K562 (cell line): ENCODE measurements at regions not wholly inside any gene's neighbourhood (a gene's known extent, or its start where the extent isn't known, plus 50 kb on each side); places are given as distances from the start of the nearest gene placed in this dataset.

ENCODE experiments used
- FOSL1 ChIP-seq: fragments of 200-800 bp; sonication (Bioruptor generic); conservative IDR thresholded peaks from 2 replicates; pipeline ENCODE4 v1.6.1; 2016; ENCODE audit warnings: missing genetic modification characterization, missing compliant biosample characterization
- LARP7 ChIP-seq: fragments of 450-650 bp; IDR thresholded peaks from 2 replicates; pipeline ENCODE4 v1.6.1; 2016
- ZNF174 ChIP-seq: fragments of 250-450 bp; sonication (Bioruptor Pico); IDR thresholded peaks from 2 replicates; pipeline ENCODE4 v1.4.0; 2020; ENCODE audit warnings: mild to moderate bottlenecking
- TF ChIP-seq, protein P1 (sequence below): fragments of 450-650 bp; IDR thresholded peaks from 2 replicates; pipeline ENCODE4 v1.6.1; 2016; ENCODE audit warnings: mild to moderate bottlenecking, moderate library complexity
- TF ChIP-seq, protein P2 (sequence below), 2 experiments: fragments of 450-650 bp; IDR thresholded peaks; 2 replicates each; pipeline ENCODE4 v1.6.1; 2018; ENCODE audit warnings: mild to moderate bottlenecking in 2 of 2, low read depth in 1 of 2; ENCODE audit not compliant: partially characterized antibody in 2 of 2
- TF ChIP-seq, protein P3 (sequence below): fragments of 450-650 bp; formaldehyde crosslinking; IDR thresholded peaks from 2 replicates; pipeline ENCODE4 v1.4.0; 2022; ENCODE audit warnings: missing genetic modification characterization

DNA sequence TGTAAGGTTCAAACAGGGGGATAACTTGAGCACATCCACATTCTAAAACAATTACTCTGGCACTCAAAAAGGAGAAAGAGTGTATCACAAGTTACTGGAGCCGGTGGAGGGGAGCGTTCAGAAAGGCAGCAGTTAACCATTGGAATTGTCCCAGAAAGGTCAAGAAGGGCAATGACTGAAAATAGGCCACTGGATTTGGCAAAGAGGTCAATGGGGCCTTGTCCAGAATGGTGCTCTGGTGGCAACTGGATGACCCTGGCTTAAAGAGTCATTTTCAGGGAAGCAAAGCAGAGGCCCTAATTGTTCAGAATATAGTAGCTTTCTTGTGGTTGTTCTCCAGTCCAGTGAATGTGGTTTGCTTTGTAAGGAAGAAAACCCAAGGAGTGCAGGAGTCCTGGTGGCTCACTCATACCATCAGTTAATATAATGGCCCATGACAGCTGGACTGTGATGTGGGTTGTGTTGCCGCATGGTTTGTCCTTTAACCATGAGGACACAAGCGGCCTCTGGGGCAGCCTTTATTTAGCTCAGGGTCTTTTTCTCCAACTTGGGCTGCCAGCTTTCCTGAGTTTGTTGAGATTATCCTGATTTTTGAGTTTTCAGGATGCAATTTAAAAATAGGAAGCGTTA lies 142.8 kb upstream of the PELI2 start (continued):
- TF ChIP-seq FOSL1 (tag) (no peak), ZNF174 (no peak), LARP7 (no peak)
- TF ChIP-seq, protein P1, sequence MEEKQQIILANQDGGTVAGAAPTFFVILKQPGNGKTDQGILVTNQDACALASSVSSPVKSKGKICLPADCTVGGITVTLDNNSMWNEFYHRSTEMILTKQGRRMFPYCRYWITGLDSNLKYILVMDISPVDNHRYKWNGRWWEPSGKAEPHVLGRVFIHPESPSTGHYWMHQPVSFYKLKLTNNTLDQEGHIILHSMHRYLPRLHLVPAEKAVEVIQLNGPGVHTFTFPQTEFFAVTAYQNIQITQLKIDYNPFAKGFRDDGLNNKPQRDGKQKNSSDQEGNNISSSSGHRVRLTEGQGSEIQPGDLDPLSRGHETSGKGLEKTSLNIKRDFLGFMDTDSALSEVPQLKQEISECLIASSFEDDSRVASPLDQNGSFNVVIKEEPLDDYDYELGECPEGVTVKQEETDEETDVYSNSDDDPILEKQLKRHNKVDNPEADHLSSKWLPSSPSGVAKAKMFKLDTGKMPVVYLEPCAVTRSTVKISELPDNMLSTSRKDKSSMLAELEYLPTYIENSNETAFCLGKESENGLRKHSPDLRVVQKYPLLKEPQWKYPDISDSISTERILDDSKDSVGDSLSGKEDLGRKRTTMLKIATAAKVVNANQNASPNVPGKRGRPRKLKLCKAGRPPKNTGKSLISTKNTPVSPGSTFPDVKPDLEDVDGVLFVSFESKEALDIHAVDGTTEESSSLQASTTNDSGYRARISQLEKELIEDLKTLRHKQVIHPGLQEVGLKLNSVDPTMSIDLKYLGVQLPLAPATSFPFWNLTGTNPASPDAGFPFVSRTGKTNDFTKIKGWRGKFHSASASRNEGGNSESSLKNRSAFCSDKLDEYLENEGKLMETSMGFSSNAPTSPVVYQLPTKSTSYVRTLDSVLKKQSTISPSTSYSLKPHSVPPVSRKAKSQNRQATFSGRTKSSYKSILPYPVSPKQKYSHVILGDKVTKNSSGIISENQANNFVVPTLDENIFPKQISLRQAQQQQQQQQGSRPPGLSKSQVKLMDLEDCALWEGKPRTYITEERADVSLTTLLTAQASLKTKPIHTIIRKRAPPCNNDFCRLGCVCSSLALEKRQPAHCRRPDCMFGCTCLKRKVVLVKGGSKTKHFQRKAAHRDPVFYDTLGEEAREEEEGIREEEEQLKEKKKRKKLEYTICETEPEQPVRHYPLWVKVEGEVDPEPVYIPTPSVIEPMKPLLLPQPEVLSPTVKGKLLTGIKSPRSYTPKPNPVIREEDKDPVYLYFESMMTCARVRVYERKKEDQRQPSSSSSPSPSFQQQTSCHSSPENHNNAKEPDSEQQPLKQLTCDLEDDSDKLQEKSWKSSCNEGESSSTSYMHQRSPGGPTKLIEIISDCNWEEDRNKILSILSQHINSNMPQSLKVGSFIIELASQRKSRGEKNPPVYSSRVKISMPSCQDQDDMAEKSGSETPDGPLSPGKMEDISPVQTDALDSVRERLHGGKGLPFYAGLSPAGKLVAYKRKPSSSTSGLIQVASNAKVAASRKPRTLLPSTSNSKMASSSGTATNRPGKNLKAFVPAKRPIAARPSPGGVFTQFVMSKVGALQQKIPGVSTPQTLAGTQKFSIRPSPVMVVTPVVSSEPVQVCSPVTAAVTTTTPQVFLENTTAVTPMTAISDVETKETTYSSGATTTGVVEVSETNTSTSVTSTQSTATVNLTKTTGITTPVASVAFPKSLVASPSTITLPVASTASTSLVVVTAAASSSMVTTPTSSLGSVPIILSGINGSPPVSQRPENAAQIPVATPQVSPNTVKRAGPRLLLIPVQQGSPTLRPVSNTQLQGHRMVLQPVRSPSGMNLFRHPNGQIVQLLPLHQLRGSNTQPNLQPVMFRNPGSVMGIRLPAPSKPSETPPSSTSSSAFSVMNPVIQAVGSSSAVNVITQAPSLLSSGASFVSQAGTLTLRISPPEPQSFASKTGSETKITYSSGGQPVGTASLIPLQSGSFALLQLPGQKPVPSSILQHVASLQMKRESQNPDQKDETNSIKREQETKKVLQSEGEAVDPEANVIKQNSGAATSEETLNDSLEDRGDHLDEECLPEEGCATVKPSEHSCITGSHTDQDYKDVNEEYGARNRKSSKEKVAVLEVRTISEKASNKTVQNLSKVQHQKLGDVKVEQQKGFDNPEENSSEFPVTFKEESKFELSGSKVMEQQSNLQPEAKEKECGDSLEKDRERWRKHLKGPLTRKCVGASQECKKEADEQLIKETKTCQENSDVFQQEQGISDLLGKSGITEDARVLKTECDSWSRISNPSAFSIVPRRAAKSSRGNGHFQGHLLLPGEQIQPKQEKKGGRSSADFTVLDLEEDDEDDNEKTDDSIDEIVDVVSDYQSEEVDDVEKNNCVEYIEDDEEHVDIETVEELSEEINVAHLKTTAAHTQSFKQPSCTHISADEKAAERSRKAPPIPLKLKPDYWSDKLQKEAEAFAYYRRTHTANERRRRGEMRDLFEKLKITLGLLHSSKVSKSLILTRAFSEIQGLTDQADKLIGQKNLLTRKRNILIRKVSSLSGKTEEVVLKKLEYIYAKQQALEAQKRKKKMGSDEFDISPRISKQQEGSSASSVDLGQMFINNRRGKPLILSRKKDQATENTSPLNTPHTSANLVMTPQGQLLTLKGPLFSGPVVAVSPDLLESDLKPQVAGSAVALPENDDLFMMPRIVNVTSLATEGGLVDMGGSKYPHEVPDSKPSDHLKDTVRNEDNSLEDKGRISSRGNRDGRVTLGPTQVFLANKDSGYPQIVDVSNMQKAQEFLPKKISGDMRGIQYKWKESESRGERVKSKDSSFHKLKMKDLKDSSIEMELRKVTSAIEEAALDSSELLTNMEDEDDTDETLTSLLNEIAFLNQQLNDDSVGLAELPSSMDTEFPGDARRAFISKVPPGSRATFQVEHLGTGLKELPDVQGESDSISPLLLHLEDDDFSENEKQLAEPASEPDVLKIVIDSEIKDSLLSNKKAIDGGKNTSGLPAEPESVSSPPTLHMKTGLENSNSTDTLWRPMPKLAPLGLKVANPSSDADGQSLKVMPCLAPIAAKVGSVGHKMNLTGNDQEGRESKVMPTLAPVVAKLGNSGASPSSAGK = no peak
- TF ChIP-seq, protein P2, sequence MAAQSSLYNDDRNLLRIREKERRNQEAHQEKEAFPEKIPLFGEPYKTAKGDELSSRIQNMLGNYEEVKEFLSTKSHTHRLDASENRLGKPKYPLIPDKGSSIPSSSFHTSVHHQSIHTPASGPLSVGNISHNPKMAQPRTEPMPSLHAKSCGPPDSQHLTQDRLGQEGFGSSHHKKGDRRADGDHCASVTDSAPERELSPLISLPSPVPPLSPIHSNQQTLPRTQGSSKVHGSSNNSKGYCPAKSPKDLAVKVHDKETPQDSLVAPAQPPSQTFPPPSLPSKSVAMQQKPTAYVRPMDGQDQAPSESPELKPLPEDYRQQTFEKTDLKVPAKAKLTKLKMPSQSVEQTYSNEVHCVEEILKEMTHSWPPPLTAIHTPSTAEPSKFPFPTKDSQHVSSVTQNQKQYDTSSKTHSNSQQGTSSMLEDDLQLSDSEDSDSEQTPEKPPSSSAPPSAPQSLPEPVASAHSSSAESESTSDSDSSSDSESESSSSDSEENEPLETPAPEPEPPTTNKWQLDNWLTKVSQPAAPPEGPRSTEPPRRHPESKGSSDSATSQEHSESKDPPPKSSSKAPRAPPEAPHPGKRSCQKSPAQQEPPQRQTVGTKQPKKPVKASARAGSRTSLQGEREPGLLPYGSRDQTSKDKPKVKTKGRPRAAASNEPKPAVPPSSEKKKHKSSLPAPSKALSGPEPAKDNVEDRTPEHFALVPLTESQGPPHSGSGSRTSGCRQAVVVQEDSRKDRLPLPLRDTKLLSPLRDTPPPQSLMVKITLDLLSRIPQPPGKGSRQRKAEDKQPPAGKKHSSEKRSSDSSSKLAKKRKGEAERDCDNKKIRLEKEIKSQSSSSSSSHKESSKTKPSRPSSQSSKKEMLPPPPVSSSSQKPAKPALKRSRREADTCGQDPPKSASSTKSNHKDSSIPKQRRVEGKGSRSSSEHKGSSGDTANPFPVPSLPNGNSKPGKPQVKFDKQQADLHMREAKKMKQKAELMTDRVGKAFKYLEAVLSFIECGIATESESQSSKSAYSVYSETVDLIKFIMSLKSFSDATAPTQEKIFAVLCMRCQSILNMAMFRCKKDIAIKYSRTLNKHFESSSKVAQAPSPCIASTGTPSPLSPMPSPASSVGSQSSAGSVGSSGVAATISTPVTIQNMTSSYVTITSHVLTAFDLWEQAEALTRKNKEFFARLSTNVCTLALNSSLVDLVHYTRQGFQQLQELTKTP (IDR thresholded peaks at IDR 0.05; ENCODE audit: low read depth in 1 of 2, partially characterized antibody in 2 of 2) = no peak
- TF ChIP-seq, protein P3, sequence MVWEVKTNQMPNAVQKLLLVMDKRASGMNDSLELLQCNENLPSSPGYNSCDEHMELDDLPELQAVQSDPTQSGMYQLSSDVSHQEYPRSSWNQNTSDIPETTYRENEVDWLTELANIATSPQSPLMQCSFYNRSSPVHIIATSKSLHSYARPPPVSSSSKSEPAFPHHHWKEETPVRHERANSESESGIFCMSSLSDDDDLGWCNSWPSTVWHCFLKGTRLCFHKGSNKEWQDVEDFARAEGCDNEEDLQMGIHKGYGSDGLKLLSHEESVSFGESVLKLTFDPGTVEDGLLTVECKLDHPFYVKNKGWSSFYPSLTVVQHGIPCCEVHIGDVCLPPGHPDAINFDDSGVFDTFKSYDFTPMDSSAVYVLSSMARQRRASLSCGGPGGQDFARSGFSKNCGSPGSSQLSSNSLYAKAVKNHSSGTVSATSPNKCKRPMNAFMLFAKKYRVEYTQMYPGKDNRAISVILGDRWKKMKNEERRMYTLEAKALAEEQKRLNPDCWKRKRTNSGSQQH (CRISPR knock-in tag) = no peak
